ENCODE measurements at regions not wholly inside any gene's neighbourhood (a gene's known extent, or its start where the extent isn't known, plus 50 kb on each side); places are given as distances from the start of the nearest gene placed in this dataset.

DNA sequence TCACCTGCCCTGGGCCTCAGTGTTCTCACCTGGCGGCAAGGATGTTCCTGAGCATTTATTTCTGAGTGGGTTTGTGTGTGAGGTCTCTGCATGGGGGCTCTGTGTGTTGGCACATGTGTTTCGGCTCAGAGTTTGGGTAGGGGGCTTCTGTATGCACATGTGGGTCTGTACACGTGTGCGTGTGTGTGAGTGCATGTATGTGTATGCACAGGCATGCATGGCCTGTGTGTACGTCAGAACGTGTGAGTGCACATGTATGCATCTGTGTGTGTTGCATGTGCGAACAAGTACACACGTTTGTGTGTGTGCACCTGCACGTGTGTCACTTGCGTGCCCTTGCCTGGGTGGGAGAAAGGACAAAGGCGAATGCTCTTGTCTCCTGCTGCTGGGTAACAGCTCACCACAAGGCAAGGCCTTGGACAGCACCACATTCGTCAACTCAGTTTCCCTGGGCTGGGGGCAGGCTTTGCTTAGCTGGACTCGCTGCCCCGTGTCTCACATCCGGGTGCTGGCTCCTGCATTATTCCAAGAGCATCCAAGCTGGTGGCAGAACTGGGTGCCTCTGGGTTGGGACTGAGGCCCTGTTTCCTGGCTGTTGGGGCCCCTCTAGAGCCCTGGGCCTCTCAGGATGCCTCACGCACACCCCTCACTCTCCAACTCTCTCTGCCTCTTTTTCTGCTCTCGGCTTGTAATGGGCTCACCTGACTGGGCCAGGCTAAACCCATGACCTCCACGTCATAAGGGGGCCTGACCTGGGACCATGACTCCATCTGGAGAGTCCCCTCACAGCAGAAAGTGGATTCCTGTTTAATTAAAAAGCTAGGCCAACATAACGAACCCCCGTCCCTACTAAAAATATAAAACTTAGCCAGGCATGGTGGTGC is 153.6 kb upstream of the C14orf180 start:
- intact Hi-C loops (cut with micrococcal nuclease) = no loop called here

GRCh38 chr14:104427131-104427851 is 152.3 kb upstream of the C14orf180 start:
- DNase-seq (no peak), ATAC-seq (no peak)

More for the DNA sequence above, 153.6 kb upstream of the C14orf180 start:
- ATAC-seq = no peak
- no peak for DNase-seq

GRCh38 chr14:104428333-104428851 is 151.2 kb upstream of the C14orf180 start:
- intact Hi-C loops (cut with micrococcal nuclease) = no loop called here
- DNase-seq (no peak), ATAC-seq (no peak)

More at GRCh38 chr14:104427131-104427851, 152.3 kb upstream of the C14orf180 start:
- intact Hi-C loops (cut with micrococcal nuclease) = no loop called here

- no peak for ATAC-seq
- intact Hi-C loops (cut with micrococcal nuclease) = no loop called here
- DNase-seq = no peak
Measured at GRCh38 chr14:104428860-104429259, 150.7 kb upstream of the C14orf180 start.

GRCh38 chr14:104429291-104429861 is 150.2 kb upstream of the C14orf180 start:
- intact Hi-C loops (cut with micrococcal nuclease) = no loop called here
- no peak for DNase-seq
- no peak for ATAC-seq

- no peak for ATAC-seq
- DNase-seq = no peak
Measured at GRCh38 chr14:104431351-104431928, 148.1 kb upstream of the C14orf180 start.

GRCh38 chr14:104431929-104432541 is 147.5 kb upstream of the C14orf180 start:
- intact Hi-C loops (cut with micrococcal nuclease) = no loop called here

More at GRCh38 chr14:104431351-104431928, 148.1 kb upstream of the C14orf180 start:
- intact Hi-C loops (cut with micrococcal nuclease) = no loop called here

DNA sequence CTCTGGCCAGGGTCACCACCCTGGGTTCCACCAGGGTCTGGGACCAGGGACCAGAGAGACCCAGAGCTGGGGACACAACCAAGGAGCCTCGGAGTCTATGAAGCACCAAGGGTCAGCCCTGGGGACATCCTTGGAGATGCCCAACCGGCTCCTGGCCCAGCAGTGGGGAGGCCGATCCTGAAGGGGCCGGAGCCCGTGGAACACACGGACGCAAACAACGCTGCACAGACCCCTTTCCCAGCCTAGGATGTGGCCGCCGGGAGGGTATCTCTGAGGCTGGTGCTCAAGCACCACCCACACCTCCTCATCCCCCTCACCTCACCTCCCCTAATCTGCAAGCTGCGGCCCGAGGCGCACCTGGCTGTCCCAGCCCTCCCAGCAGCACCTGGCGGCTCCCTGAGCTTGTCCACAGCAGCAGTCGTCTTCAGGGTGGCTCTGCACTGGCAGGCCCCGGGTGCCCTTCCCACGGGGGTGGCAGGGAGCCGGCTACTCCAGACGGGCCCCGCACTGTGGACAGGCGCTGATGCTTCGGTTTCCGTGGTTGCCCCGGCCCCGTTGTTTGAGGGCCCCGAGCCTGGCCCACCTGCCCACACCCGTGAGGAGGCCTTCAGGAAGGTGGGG is 146.8 kb upstream of the C14orf180 start:
- ATAC-seq = no peak
- intact Hi-C loops (cut with micrococcal nuclease) = no loop called here
- no peak for DNase-seq

More at GRCh38 chr14:104431929-104432541, 147.5 kb upstream of the C14orf180 start:
- no peak for DNase-seq
- no peak for ATAC-seq

DNA sequence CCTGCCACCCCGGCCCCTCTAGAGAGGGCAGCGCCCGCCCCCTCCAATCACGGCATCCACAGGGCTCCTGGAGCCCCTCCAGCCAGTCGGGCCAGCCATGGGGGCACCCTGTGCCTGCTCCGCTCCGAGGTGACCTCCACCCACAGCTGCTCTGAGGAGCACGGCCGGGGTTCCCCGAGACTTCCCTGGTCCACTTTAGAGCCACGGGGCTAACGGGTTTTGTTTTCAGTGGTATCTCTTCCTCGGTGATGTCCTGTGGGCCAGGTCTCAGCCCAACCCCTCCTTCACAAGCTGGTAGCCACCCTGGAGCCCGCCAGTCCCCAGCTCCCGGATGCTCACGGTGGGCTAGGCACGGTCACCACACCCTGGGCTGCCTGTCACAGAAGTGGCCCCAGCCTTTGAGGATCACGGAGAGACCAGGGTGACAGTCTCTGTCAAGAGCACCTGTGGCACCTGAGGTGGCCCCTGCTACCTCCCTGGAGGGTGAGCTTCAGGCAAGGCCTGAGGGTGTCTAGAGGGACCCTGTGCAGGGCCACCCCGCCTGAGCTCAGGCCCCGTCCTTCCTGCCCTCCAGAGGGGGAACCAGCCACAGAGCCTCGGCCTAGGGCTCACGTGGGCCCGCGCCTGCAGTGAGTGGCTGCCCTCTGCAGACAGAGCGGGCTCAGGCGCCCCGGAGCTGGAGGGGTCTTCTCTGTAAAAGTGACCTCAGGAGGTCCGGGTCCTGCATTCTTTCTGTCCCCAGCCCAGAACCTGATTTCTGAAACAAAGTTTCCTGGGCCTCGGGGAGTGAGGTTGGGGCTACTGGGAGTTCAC is 146.0 kb upstream of the C14orf180 start:
- ATAC-seq (no peak), DNase-seq (no peak)
- intact Hi-C loops (cut with micrococcal nuclease) = no loop called here

GRCh38 chr14:104434214-104435076 is 145.1 kb upstream of the C14orf180 start:
- no peak for DNase-seq
- intact Hi-C loops (cut with micrococcal nuclease) = no loop called here
- ATAC-seq = no peak

DNA sequence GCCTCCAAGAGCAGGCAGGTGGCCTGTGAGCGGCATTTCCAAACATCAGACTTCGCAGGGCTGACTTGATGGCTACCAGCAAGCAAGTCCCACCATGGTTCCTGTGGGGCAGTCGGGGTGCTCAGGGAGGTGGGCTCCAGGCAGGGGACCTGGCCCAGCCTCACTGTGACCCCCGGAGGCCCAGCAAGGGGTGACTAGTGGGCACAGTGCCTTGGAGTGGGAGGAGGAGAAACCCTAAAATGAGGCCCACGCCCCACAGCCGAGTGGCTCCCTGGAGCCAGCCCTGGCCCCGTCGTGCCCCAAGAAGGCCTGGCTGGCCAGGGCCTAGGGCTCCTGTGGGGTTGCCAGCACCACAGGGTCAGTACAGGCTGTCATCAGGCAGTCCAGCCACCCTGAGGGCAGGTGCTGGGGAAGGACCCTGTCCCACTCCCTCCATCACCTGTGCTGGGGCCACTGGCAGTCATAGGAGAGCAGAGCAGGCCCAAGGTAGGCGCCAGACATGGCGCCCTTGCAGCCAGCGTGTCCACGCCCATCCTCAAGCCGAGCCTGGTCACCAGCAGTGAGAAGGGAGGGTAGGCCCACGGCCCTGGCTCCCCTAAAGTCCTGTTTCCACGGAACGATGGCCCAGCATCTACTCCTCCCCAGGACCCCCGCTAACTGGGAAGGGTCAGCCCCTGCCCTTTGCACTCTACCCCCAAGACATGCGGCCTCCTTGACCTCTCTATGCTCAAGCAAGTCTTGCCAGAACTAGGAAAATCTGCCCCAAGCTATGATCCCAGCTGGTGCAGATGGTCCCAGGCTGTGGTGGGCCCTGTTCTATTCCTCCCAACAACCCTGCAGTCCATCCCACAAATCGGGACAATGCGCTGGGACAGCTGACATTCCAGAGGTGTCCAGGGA is 144.2 kb upstream of the C14orf180 start:
- no peak for DNase-seq
- ATAC-seq = no peak
- intact Hi-C loops (cut with micrococcal nuclease) = no loop called here

DNA sequence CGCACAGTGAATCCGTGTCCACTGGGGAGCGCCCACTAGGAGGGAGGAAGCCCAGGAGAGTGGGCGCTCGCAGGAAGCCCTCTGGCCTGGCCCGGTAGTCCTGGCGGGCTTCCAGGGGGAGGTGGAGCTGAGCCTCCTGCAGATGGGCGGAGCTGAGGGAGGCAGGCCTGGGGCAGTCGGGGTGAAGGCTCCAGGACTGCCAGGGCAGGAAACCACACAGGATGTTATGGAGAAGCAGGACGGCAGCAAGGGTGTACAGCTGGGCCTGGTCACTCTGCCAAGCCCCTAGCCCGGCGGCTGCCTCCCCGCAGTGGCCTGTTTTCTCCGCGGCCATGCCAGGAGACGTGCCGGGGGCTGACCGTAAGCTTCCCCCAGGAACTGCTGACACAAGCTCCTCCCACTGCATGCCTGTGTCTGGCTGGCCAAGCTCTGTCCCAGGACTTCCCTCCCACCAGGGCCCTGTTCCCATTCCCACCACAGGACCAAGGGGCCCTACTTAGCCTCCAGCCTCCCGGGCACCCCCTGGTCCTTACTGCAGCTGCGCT is 143.4 kb upstream of the C14orf180 start:
- intact Hi-C loops (cut with micrococcal nuclease) = no loop called here
- DNase-seq = peak; percentile 88
- ATAC-seq = peak; percentile 93

DNA sequence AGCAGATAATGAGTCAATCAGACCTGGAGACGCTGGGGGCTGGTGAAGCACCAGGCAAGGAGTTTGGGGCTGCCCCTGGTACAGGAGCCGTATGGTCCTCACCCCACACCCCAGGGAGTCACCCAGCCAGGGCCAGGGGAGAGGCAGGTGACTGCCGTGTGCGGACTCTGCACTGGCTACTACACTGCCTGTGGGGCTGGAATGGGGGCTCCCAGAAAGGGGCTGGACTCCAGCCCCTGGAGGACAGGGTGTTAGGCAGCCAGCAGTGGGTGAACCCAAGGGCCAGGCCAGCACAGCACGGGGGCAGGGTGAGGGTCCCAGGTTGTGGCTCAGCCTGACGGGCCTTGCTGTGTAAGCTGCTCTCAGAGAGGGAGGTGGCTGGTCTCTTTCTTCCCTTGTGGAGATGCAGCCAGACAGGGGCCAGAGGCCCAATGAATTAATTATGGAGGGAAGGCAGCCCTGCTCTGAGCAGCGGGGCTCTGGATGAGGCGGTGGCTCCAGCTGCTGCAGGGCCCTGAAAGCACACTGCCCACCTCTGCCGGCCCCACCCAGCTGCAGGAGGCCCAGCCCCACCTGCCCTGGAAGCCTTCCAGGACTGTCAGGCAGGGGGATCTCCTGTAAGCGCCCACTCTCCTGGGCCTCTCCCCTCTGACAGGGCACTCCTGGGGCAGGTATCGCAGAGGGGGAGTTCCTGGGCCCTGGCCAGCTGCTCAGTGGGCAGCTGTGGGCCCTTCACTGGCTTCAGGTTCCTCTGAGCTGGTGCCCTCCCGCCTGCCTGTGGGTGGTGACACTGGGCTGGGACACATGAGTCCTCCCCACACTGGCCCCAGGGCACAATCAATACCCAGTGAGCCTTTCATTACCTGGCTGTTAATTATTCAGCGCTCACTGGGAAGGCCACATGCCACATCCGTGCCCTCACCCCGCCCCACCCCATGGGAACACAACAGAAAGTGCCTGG is 142.5 kb upstream of the C14orf180 start:
- DNase-seq (no peak), ATAC-seq (no peak)
- intact Hi-C loops (cut with micrococcal nuclease) = no loop called here

DNA sequence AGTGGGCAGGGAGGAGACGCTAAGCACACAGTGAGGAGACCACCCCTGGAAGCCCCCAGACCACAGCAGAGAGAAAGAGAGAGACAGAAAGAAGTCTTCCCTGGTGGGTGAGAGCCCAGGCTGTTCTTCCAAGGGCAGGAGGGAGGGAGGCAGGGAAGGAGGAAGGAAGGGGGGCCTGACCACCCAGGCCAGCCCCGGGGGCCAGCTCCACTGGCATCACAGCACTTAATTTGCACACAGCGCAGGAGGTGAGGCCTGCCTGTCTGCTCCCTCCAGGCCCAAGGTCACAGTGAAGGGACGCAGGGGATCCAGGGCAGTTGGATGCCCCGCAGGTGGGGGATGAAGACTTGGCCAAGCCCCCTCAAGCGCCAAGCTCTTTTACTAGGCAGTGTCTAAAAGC is 141.9 kb upstream of the C14orf180 start:
- ATAC-seq = no peak
- no peak for DNase-seq
- intact Hi-C loops (cut with micrococcal nuclease) = no loop called here

Data from left ventricle myocardium superior (tissue), 1 donor.